Gastroesophageal sphincter (tissue), 4 donors: ENCODE measurements at regions not wholly inside any gene's neighbourhood (a gene's known extent, or its start where the extent isn't known, plus 50 kb on each side); places are given as distances from the start of the nearest gene placed in this dataset.

ENCODE experiments used
- ATAC-seq: fragments of 150-250 bp; one replicate; pipeline ENCODE4 v1.9.1; 2016; ENCODE audit warnings: mild to moderate bottlenecking, moderate library complexity
- H3K27ac ChIP-seq, 4 donors: fragments of 200-600 bp; sonication (generic) in 3 of 4; 1 replicate in 3 of 4; 2 replicates in 1 of 4; pipeline ENCODE4 v1.5.1; 2016 to 2019
- H3K27me3 ChIP-seq: fragments of 200-600 bp; sonication (generic); one replicate; pipeline ENCODE4 v1.5.1; 2019
- H3K36me3 ChIP-seq, 2 donors: fragments of 200-600 bp; sonication (generic); one replicate each; pipeline ENCODE4 v1.5.1; 2019; ENCODE audit warnings: control low read depth in 1 of 2
- H3K4me1 ChIP-seq, 3 donors: fragments of 200-600 bp; sonication (generic); 1 replicate in 2 of 3; 2 replicates in 1 of 3; pipeline ENCODE4 v1.5.1; 2016 to 2019; ENCODE audit warnings: control low read depth in 2 of 3
- H3K4me3 ChIP-seq, 2 donors: fragments of 200-600 bp; sonication (generic); one replicate each; pipeline ENCODE4 v1.5.1; 2019; ENCODE audit warnings: mild to moderate bottlenecking in 1 of 2, moderate library complexity in 1 of 2
- H3K9me3 ChIP-seq, 3 donors: fragments of 200-600 bp; sonication (generic); one replicate each; pipeline ENCODE4 v1.5.1; 2017 to 2019; ENCODE audit warnings: control low read depth in 2 of 3
- CTCF ChIP-seq, 4 experiments: fragments of 200-600 bp in 2 of 4; fragments of 450-650 bp in 2 of 4; sonication (generic) in 1 of 4; IDR thresholded peaks; one replicate each; pipeline ENCODE4 v1.5.1; 2017 to 2019; ENCODE audit warnings: antibody characterized with exemption in 4 of 4, mild to moderate bottlenecking in 2 of 4, moderate library complexity in 2 of 4
- EP300 ChIP-seq: sonication (generic); formaldehyde crosslinking; IDR thresholded peaks from one replicate; pipeline ENCODE4 v1.6.1; 2017; ENCODE audit warnings: antibody characterized with exemption, mild to moderate bottlenecking
- POLR2A ChIP-seq, 2 donors: fragments of 450-650 bp; IDR thresholded peaks; one replicate each; pipeline ENCODE4 v1.6.1; 2017; ENCODE audit warnings: antibody characterized with exemption in 2 of 2, mild to moderate bottlenecking in 2 of 2, moderate library complexity in 1 of 2
- POLR2AphosphoS5 ChIP-seq: sonication (generic); formaldehyde crosslinking; IDR thresholded peaks from one replicate; pipeline ENCODE4 v1.6.1; 2017; ENCODE audit warnings: antibody characterized with exemption
- WGBS, 2 donors: methylation state at CpG; one replicate each; pipeline ENCODE4 v1.1.5; 2018; ENCODE audit warnings: low coverage in 1 of 2; 5-methylcytosine and 5-hydroxymethylcytosine counted together

- Histone ChIP-seq H3K27ac (no peak overlapping the region), H3K27me3 (peaks cover 8% of the 10 kb centered on the region), H3K36me3 (no peaks in the 10 kb centered on the region), H3K4me3 (no peak overlapping the region), H3K4me1 (no peaks in the 10 kb centered on the region), H3K9me3 (no peaks in the 10 kb centered on the region)
- whole genome bisulfite sequencing, 2 donors = 66 to 74% methylated on average over 4 to 5 of the region's 5 CpGs
- no peak for ATAC-seq
- TF ChIP-seq POLR2AphosphoS5 = no peak
- TF ChIP-seq CTCF (IDR thresholded peaks at IDR 0.05) = no peak
Measured at GRCh38 chr14:106490442-106490841, 964.1 kb downstream of the TMEM121 start.

GRCh38 chr14:106491851-106492250 is 965.5 kb downstream of the TMEM121 start:
- H3K36me3 ChIP-seq = no peaks in the 10 kb centered on the region
- H3K27me3 ChIP-seq = peaks cover 8% of the 10 kb centered on the region
- no peak for ATAC-seq
- WGBS, 2 donors = 58 to 60% methylated on average over 1 to 9 of the region's 9 CpGs
- H3K4me3 ChIP-seq = no peak overlapping the region
- H3K9me3 ChIP-seq = no peaks in the 10 kb centered on the region
- no peaks in the 10 kb centered on the region for H3K4me1 ChIP-seq
- TF ChIP-seq POLR2AphosphoS5 = no peak
- no peak for TF ChIP-seq POLR2A (IDR thresholded peaks at IDR 0.05)
- no peak for TF ChIP-seq CTCF (IDR thresholded peaks at IDR 0.05)
- no peak for TF ChIP-seq EP300
- H3K27ac ChIP-seq = no peak overlapping the region

GRCh38 chr14:106493962-106494823 is 967.8 kb downstream of the TMEM121 start:
- no peak for TF ChIP-seq CTCF (IDR thresholded peaks at IDR 0.05)
- H3K4me1 ChIP-seq = no peaks in the 10 kb centered on the region
- no peaks in the 10 kb centered on the region for H3K36me3 ChIP-seq
- H3K9me3 ChIP-seq = no peaks in the 10 kb centered on the region
- no peak overlapping the region for H3K27ac ChIP-seq
- ATAC-seq = no peak
- H3K4me3 ChIP-seq = no peak overlapping the region
- WGBS, 2 donors = 28 to 39% methylated on average over 3 of the region's 3 CpGs
- H3K27me3 ChIP-seq = peaks cover 6% of the 10 kb centered on the region

GRCh38 chr14:106500571-106500970 is 974.2 kb downstream of the TMEM121 start:
- H3K27me3 ChIP-seq = no peaks in the 10 kb centered on the region
- ATAC-seq = no peak
- TF ChIP-seq POLR2AphosphoS5 (no peak), EP300 (no peak), POLR2A (IDR thresholded peaks at IDR 0.05) (no peak), CTCF (IDR thresholded peaks at IDR 0.05) (no peak)
- 33 to 35% methylated on average over 1 of the region's 1 CpG for WGBS, 2 donors
- H3K9me3 ChIP-seq = no peaks in the 10 kb centered on the region
- H3K4me3 ChIP-seq = no peak overlapping the region
- H3K27ac ChIP-seq = no peak overlapping the region
- H3K4me1 ChIP-seq = no peaks in the 10 kb centered on the region
- H3K36me3 ChIP-seq = no peaks in the 10 kb centered on the region

- no peaks in the 10 kb centered on the region for H3K4me1 ChIP-seq
- H3K36me3 ChIP-seq = no peaks in the 10 kb centered on the region
- peaks cover 1% of the 10 kb centered on the region for H3K27me3 ChIP-seq
- ATAC-seq = no peak
- no peak overlapping the region for H3K4me3 ChIP-seq
- TF ChIP-seq CTCF (IDR thresholded peaks at IDR 0.05) (no peak), POLR2A (IDR thresholded peaks at IDR 0.05) (no peak), POLR2AphosphoS5 (no peak)
- no peaks in the 10 kb centered on the region for H3K9me3 ChIP-seq
- H3K27ac ChIP-seq = no peak overlapping the region
Measured at GRCh38 chr14:106501898-106502297, 975.5 kb downstream of the TMEM121 start.
